K562 (cell line): ENCODE measurements at regions not wholly inside any gene's neighbourhood (a gene's known extent, or its start where the extent isn't known, plus 50 kb on each side); places are given as distances from the start of the nearest gene placed in this dataset.

Experiments used
- ARID2 ChIP-seq: fragments of 450-650 bp; IDR thresholded peaks from 2 replicates; pipeline ENCODE4 v1.6.1; 2017; ENCODE audit warnings: antibody characterized with exemption, mild to moderate bottlenecking
- CREM ChIP-seq: IDR thresholded peaks from 2 replicates; pipeline ENCODE4 v1.6.1; 2014; ENCODE audit warnings: antibody characterized with exemption, low read depth
- HDAC2 ChIP-seq: fragments of 450-650 bp; IDR thresholded peaks from 2 replicates; pipeline ENCODE4 v1.6.1; 2016; ENCODE audit warnings: mild to moderate bottlenecking
- KLF16 ChIP-seq: IDR thresholded peaks from 2 replicates; pipeline ENCODE4 v1.6.1; 2016; ENCODE audit warnings: antibody characterized with exemption
- NFIC ChIP-seq: fragments of 450-650 bp; IDR thresholded peaks from 2 replicates; pipeline ENCODE4 v1.6.1; 2017; ENCODE audit warnings: mild to moderate bottlenecking, inconsistent platforms
- POLR2A ChIP-seq: fragments of 450-650 bp; conservative IDR thresholded peaks from 2 replicates; pipeline ENCODE4 v1.6.1; 2016
- U2AF1 ChIP-seq: fragments of 200-400 bp; formaldehyde crosslinking; optimal IDR thresholded peaks from 2 replicates; pipeline ENCODE3; 2017; ENCODE audit warnings: mild to moderate bottlenecking, low read depth, low read length, moderate library complexity
- YBX1 ChIP-seq: fragments of 450-650 bp; IDR thresholded peaks from 2 replicates; pipeline ENCODE4 v1.7.1; 2016; ENCODE audit warnings: mild to moderate bottlenecking
- ZFX ChIP-seq: sonication (generic); formaldehyde crosslinking; IDR thresholded peaks from 2 replicates; pipeline ENCODE4 v1.8.0; 2022; ENCODE audit warnings: mild to moderate bottlenecking, missing genetic modification reagents, moderate library complexity
- ZKSCAN1 ChIP-seq: fragments of 150-350 bp; IDR thresholded peaks from 2 replicates; pipeline ENCODE4 v1.6.1; 2016; ENCODE audit warnings: low read depth, low read length
- TF ChIP-seq, protein P1 (sequence below), 3 experiments: IDR thresholded peaks in 2 of 3; conservative IDR thresholded peaks in 1 of 3; 2 replicates each; pipeline ENCODE4 v1.5.1; 2011 to 2012; ENCODE audit warnings: low read length in 3 of 3, mild to moderate bottlenecking in 3 of 3, control low read depth in 2 of 3, improper control_type of control experiment in 1 of 3, inconsistent platforms in 1 of 3, low read depth in 1 of 3, mixed read lengths in 1 of 3, moderate library complexity in 1 of 3; ENCODE audit not compliant: insufficient read depth in 2 of 3
- TF ChIP-seq, protein P2 (sequence below): conservative IDR thresholded peaks from 2 replicates; pipeline ENCODE4 v1.6.1; 2011; ENCODE audit warnings: low read depth, mild to moderate bottlenecking, low read length; ENCODE audit not compliant: control insufficient read depth

DNA sequence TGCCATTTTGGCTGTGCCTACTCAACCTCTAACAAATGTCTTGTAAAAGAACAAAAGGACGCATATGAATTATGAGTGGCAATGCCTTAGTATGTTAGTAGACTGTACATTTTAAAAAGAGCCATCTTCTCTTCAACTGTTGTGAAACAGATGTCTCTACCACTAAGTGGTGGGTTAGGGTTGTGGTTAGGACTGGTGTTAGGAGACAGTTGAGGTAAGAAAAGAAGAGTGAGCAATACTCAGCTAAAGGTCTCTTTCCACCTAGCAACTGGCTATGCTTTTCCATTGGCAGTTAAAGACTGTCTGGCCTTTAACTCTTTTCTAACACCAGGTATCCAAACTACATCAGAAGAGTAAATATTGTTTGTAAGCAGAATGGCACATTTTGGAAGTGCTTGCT, 221.7 kb upstream of the TBC1D5 start:
- TF ChIP-seq POLR2A (no peak), YBX1 (no peak), ZKSCAN1 (no peak), U2AF1 (no peak), NFIC (no peak), CREM (no peak), ZFX (CRISPR knock-in tag) (no peak), KLF16 (no peak), ARID2 (no peak), HDAC2 (no peak)
- TF ChIP-seq, protein P1, sequence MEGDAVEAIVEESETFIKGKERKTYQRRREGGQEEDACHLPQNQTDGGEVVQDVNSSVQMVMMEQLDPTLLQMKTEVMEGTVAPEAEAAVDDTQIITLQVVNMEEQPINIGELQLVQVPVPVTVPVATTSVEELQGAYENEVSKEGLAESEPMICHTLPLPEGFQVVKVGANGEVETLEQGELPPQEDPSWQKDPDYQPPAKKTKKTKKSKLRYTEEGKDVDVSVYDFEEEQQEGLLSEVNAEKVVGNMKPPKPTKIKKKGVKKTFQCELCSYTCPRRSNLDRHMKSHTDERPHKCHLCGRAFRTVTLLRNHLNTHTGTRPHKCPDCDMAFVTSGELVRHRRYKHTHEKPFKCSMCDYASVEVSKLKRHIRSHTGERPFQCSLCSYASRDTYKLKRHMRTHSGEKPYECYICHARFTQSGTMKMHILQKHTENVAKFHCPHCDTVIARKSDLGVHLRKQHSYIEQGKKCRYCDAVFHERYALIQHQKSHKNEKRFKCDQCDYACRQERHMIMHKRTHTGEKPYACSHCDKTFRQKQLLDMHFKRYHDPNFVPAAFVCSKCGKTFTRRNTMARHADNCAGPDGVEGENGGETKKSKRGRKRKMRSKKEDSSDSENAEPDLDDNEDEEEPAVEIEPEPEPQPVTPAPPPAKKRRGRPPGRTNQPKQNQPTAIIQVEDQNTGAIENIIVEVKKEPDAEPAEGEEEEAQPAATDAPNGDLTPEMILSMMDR (IDR thresholded peaks at IDR 0.05 in 2 of 3, conservative IDR thresholded peaks at IDR 0.05 in 1 of 3; ENCODE audit: insufficient read depth in 2 of 3, low read depth in 1 of 3, low read length in 3 of 3), result no peak
- TF ChIP-seq, protein P2, sequence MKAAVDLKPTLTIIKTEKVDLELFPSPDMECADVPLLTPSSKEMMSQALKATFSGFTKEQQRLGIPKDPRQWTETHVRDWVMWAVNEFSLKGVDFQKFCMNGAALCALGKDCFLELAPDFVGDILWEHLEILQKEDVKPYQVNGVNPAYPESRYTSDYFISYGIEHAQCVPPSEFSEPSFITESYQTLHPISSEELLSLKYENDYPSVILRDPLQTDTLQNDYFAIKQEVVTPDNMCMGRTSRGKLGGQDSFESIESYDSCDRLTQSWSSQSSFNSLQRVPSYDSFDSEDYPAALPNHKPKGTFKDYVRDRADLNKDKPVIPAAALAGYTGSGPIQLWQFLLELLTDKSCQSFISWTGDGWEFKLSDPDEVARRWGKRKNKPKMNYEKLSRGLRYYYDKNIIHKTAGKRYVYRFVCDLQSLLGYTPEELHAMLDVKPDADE, result no peak
